Astrocyte (in vitro differentiated cells and primary cell): ENCODE measurements at regions not wholly inside any gene's neighbourhood (a gene's known extent, or its start where the extent isn't known, plus 50 kb on each side); places are given as distances from the start of the nearest gene placed in this dataset.

Source experiments
- DNase-seq: peaks from one replicate; pipeline ENCODE4 v3.0.0-alpha.2; 2010; ENCODE audit warnings: low read depth
- FAIRE-seq: peaks from 2 replicates; lab custom pipeline; 2011; peaks lifted over from hg19 to GRCh38; lab: Jason Lieb, UNC
- H2AFZ ChIP-seq: 2 replicates; pipeline ENCODE4 v1.6.0; 2012; ENCODE audit warnings: low read depth, low read length, inconsistent platforms
- H3K27ac ChIP-seq: 2 replicates; pipeline ENCODE4 v1.5.1; 2011; ENCODE audit warnings: low read depth, low read length, inconsistent platforms
- H3K27me3 ChIP-seq: 2 replicates; pipeline ENCODE4 v1.6.0; 2011; ENCODE audit warnings: low read length, inconsistent platforms; ENCODE audit not compliant: insufficient read depth
- H3K36me3 ChIP-seq: 2 replicates; pipeline ENCODE4 v1.5.1; 2011; ENCODE audit warnings: low read length, inconsistent platforms; ENCODE audit not compliant: insufficient read depth
- H3K4me1 ChIP-seq: 2 replicates; pipeline ENCODE4 v1.5.1; 2011; ENCODE audit warnings: low read length, inconsistent platforms; ENCODE audit not compliant: insufficient read depth
- H3K4me2 ChIP-seq: 2 replicates; pipeline ENCODE4 v1.6.0; 2012; ENCODE audit warnings: low read length, inconsistent platforms
- H3K4me3 ChIP-seq: 2 replicates; pipeline ENCODE4 v1.5.1; 2011; ENCODE audit warnings: low read depth, mild to moderate bottlenecking, low read length, inconsistent platforms; ENCODE audit not compliant: insufficient read depth
- H3K79me2 ChIP-seq: 2 replicates; pipeline ENCODE4 v1.6.0; 2012; ENCODE audit warnings: mild to moderate bottlenecking, low read length, inconsistent platforms; ENCODE audit not compliant: insufficient read depth
- H3K9ac ChIP-seq: 2 replicates; pipeline ENCODE4 v1.6.0; 2012; ENCODE audit warnings: mild to moderate bottlenecking, low read length, inconsistent platforms
- H3K9me3 ChIP-seq: 2 replicates; pipeline ENCODE4 v1.5.1; 2012; ENCODE audit warnings: low read depth, mild to moderate bottlenecking, low read length, inconsistent platforms; ENCODE audit not compliant: insufficient read depth
- H4K20me1 ChIP-seq: 2 replicates; pipeline ENCODE4 v1.6.0; 2012; ENCODE audit warnings: low read length, inconsistent platforms; ENCODE audit not compliant: insufficient read depth
- H3K27ac Mint-ChIP-seq: one replicate; pipeline ENCODE4 v1.8.0; 2021; ENCODE audit warnings: mild to moderate bottlenecking, mixed read lengths; ENCODE audit not compliant: unreplicated experiment
- H3K27me3 Mint-ChIP-seq: one replicate; pipeline ENCODE4 v1.8.0; 2021; ENCODE audit warnings: low read depth, mixed read lengths; ENCODE audit not compliant: unreplicated experiment
- H3K36me3 Mint-ChIP-seq: one replicate; pipeline ENCODE4 v1.8.0; 2021; ENCODE audit warnings: low read depth, mixed read lengths; ENCODE audit not compliant: unreplicated experiment
- H3K4me1 Mint-ChIP-seq: one replicate; pipeline ENCODE4 v1.8.0; 2021; ENCODE audit warnings: low read depth, mixed read lengths; ENCODE audit not compliant: unreplicated experiment
- H3K4me3 Mint-ChIP-seq: one replicate; pipeline ENCODE4 v1.8.0; 2021; ENCODE audit warnings: mild to moderate bottlenecking, moderate library complexity, mixed read lengths; ENCODE audit not compliant: unreplicated experiment
- H3K9me3 Mint-ChIP-seq: one replicate; pipeline ENCODE4 v1.8.0; 2021; ENCODE audit warnings: mild to moderate bottlenecking, mixed read lengths; ENCODE audit not compliant: unreplicated experiment
- CTCF ChIP-seq: IDR thresholded peaks from 2 replicates; pipeline ENCODE4 v1.5.1; 2011; ENCODE audit warnings: low read depth, mild to moderate bottlenecking, inconsistent platforms, low read length, moderate library complexity; ENCODE audit not compliant: insufficient read depth
- EZH2 ChIP-seq: IDR thresholded peaks from 2 replicates; pipeline ENCODE4 v1.6.1; 2012; ENCODE audit warnings: mild to moderate bottlenecking, low read length, inconsistent platforms; ENCODE audit not compliant: insufficient read depth

DNA sequence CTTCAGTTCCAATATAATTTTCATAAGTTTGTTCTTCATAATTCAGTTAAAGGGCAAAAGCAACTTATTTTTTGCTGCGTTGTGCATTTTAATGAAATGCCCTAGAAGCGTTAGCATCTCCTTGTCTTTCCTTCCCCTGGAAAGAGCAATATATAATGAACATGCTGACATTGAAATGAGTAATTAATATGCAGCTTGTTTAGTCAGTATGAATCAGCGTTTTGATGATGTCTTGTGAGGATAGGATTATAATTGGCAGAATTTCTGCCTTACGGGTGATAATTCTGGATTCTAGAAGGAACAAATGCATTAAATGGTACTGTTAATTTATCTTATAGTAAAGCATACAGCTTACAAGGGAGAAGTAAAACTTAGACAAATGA is 152.3 kb upstream of the MMADHC start:
- Mint-ChIP-seq H3K27ac (no peak overlapping the region), H3K27me3 (no peaks in the 10 kb centered on the region), H3K4me3 (no peak overlapping the region), H3K9me3 (peaks cover 6% of the 10 kb centered on the region), H3K36me3 (no peaks in the 10 kb centered on the region), H3K4me1 (peaks cover 36% of the 10 kb centered on the region)
- FAIRE-seq (peak; percentile 20), DNase-seq (no peak)
- Histone ChIP-seq H3K9ac (no peak overlapping the region), H2AFZ (no peak overlapping the region), H3K4me3 (no peak overlapping the region), H3K27ac (no peak overlapping the region), H4K20me1 (no peaks in the 10 kb centered on the region), H3K9me3 (peaks cover 3% of the 10 kb centered on the region), H3K27me3 (no peaks in the 10 kb centered on the region), H3K4me2 (no peak overlapping the region), H3K4me1 (peaks cover 32% of the 10 kb centered on the region), H3K79me2 (no peaks in the 10 kb centered on the region), H3K36me3 (no peaks in the 10 kb centered on the region)
- no peak for TF ChIP-seq EZH2
- no peak for TF ChIP-seq CTCF

DNA sequence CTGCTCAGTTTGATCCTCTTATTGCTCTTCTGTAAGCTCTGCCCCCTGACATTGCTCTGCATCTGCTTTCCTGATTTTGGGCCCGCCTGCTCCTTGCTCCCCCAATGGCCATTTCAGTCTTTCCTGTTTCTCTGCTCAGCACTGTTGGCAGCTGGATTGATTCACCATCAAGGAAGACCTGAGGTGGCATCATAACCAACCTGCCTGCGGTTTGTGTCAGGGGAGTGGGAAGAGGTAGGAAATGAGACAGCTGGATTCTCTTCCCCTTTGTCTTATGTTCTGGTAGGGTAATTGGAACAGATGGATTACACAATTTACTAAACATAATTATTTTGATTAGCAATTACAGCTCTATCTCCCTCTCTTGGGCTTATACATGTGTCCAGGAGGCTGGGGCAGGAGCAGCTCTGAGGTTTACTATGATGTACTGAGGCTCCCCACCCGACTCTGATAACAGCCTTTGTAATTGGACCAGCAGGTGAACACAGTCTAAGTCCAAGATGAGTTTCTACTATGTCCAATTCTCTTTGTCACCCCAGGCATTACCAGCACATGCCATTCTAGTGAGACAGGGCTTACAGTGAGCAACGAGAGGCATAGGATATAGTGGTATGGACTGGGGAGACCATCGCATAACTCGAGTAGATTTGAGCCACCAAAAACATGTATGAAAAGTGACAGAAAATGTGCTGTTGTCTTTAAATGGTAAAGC is 151.8 kb upstream of the MMADHC start:
- TF ChIP-seq EZH2 (no peak), CTCF (no peak)
- H3K4me1 ChIP-seq = peaks cover 30% of the 10 kb centered on the region
- no peaks in the 10 kb centered on the region for H3K36me3 Mint-ChIP-seq
- peaks cover 36% of the 10 kb centered on the region for H3K4me1 Mint-ChIP-seq
- no peak overlapping the region for H3K27ac Mint-ChIP-seq
- H3K27me3 ChIP-seq = no peaks in the 10 kb centered on the region
- DNase-seq (peak; percentile 38), FAIRE-seq (no peak)
- H3K4me3 ChIP-seq = no peak overlapping the region
- peaks cover 3% of the 10 kb centered on the region for H3K9me3 ChIP-seq
- no peaks in the 10 kb centered on the region for H3K79me2 ChIP-seq
- no peak overlapping the region for H3K4me2 ChIP-seq
- no peaks in the 10 kb centered on the region for H3K27me3 Mint-ChIP-seq
- peaks cover 6% of the 10 kb centered on the region for H3K9me3 Mint-ChIP-seq
- no peaks in the 10 kb centered on the region for H4K20me1 ChIP-seq
- no peak overlapping the region for H3K27ac ChIP-seq
- no peak overlapping the region for H3K9ac ChIP-seq
- no peak overlapping the region for H2AFZ ChIP-seq
- no peaks in the 10 kb centered on the region for H3K36me3 ChIP-seq
- H3K4me3 Mint-ChIP-seq = no peak overlapping the region

GRCh38 chr2:149738767-149739166 is 151.2 kb upstream of the MMADHC start:
- H3K9ac ChIP-seq = no peak overlapping the region

More at GRCh38 chr2:149738767-149739166, 151.2 kb upstream of the MMADHC start:
- no peak overlapping the region for H3K27ac Mint-ChIP-seq
- Histone ChIP-seq H4K20me1 (no peaks in the 10 kb centered on the region), H3K4me1 (peaks cover 30% of the 10 kb centered on the region), H3K36me3 (no peaks in the 10 kb centered on the region), H3K79me2 (no peaks in the 10 kb centered on the region), H2AFZ (no peak overlapping the region), H3K27me3 (no peaks in the 10 kb centered on the region), H3K9me3 (peaks cover 3% of the 10 kb centered on the region), H3K4me3 (no peak overlapping the region), H3K27ac (no peak overlapping the region), H3K4me2 (no peak overlapping the region)
- peak; percentile 43 for DNase-seq
- no peaks in the 10 kb centered on the region for H3K27me3 Mint-ChIP-seq
- no peak overlapping the region for H3K4me3 Mint-ChIP-seq
- H3K9me3 Mint-ChIP-seq = peaks cover 6% of the 10 kb centered on the region
- peaks cover 36% of the 10 kb centered on the region for H3K4me1 Mint-ChIP-seq
- no peaks in the 10 kb centered on the region for H3K36me3 Mint-ChIP-seq
- no peak for FAIRE-seq
- TF ChIP-seq EZH2 (no peak), CTCF (no peak)
